ENCODE measurements at regions not wholly inside any gene's neighbourhood (a gene's known extent, or its start where the extent isn't known, plus 50 kb on each side); places are given as distances from the start of the nearest gene placed in this dataset.

DNA sequence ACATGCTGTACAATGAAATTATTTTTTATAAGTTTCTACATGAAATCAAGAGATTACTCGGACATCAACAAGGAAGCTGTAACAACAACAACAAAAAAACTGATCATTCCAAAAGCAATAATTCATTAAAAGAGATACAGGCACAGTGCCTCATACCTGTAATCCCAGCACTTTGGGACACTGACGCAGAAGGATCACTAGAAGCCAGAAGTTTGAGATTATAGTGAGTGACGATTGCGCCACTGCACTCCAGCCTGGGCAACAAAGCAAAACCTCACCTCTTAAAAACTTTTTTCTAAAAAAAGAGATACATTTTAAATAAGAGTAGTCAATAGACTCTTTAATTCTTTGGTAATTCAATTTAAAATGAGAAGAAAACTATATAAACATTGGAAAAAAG lies 364.3 kb downstream of the TNS1 start:
- no peak overlapping the region for H2AFZ ChIP-seq (ENCODE audit: low read depth, low read length)
- no peak overlapping the region for H3K4me3 ChIP-seq (ENCODE audit: low read length)
- no peaks in the 10 kb centered on the region for H3K9me3 ChIP-seq (ENCODE audit: low read length)
- no peaks in the 10 kb centered on the region for H3K27me3 ChIP-seq (ENCODE audit: insufficient read depth, low read length)
- peaks cover 3% of the 10 kb centered on the region for H3K4me1 ChIP-seq (ENCODE audit: insufficient read depth, low read length)
- no peaks in the 10 kb centered on the region for H3K36me3 ChIP-seq (ENCODE audit: insufficient read depth, low read length)

DNA sequence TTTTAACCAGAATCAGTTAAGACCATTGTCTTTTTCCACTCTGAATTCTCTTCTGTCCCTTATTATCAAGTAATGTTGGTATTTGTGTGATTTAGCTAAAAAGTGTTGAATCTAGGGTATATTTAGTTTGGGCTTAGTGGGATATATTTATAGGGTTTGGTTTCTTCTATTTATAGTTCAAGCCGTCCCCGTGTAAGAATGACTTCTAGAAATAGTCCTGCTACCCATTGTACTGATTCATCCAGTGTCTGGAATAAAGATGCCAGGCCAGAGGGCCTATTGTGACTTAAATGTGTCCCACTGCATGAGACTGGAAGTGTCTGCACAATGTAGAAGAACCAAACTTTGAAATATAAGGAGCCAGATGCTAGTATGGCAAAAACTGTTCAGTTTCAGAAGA lies 364.8 kb downstream of the TNS1 start:
- Histone ChIP-seq H3K27me3 (ENCODE audit: insufficient read depth, low read length) (no peaks in the 10 kb centered on the region), H3K4me1 (ENCODE audit: insufficient read depth, low read length) (peaks cover 3% of the 10 kb centered on the region), H3K9me3 (ENCODE audit: low read length) (no peaks in the 10 kb centered on the region), H3K36me3 (ENCODE audit: insufficient read depth, low read length) (no peaks in the 10 kb centered on the region), H2AFZ (ENCODE audit: low read depth, low read length) (no peak overlapping the region), H3K4me3 (ENCODE audit: low read length) (no peak overlapping the region)

DNA sequence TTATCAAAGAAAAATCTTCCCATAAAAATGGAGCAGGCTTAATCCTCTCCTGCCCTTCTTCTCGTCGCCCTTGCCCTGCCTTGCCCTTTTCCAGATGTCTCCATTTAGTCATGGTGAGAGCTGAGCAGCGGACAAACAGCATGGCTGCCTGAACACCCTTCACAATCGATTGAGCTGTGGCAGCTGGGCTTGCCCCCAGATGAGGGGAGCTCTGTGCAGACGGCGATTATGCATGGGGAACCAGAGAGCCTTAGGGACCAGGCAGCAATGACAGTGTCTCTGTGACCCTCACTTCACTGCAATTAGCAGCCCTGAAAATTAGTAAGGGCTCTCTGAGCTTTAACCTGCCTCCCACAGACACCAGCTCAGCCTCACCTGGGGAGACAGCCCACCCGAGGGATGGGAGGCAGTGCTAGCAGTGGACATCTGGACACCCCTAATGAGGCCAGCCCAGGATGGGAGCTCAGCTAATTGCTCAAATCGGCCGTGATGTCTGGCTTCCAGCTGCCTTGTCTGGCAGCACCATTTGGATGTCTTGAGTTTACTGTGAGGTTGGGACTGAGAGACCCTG lies 365.7 kb downstream of the TNS1 start:
- Histone ChIP-seq H3K36me3 (ENCODE audit: insufficient read depth, low read length) (no peaks in the 10 kb centered on the region), H3K27me3 (ENCODE audit: insufficient read depth, low read length) (no peaks in the 10 kb centered on the region), H3K4me3 (ENCODE audit: low read length) (no peak overlapping the region), H2AFZ (ENCODE audit: low read depth, low read length) (peak overlapping the region; percentile 69), H3K9me3 (ENCODE audit: low read length) (no peaks in the 10 kb centered on the region), H3K4me1 (ENCODE audit: insufficient read depth, low read length) (peaks cover 3% of the 10 kb centered on the region)

DNA sequence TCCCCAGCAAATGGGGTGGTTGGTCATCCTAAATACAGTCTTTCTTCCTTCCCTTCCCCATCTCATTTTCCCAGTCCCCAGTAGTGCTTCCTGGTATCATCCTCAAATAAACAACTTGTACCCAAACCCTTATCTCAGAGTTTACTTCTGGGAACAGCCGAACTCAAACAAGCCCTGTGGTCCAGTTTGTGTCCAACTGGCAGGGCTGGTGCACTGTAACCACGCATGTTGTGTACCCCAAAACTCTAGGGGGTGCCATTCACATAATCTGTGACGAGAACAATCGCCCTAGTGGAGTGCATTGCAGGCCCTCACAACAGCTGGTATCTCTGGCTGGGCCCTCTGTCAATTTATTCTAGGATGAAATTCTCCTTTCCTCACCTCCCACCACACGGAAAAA lies 366.2 kb downstream of the TNS1 start:
- Histone ChIP-seq H3K27me3 (ENCODE audit: insufficient read depth, low read length) (peaks cover 3% of the 10 kb centered on the region), H2AFZ (ENCODE audit: low read depth, low read length) (peak overlapping the region; percentile 69), H3K4me3 (ENCODE audit: low read length) (no peak overlapping the region), H3K36me3 (ENCODE audit: insufficient read depth, low read length) (no peaks in the 10 kb centered on the region), H3K9me3 (ENCODE audit: low read length) (no peaks in the 10 kb centered on the region), H3K4me1 (ENCODE audit: insufficient read depth, low read length) (peaks cover 3% of the 10 kb centered on the region)

DNA sequence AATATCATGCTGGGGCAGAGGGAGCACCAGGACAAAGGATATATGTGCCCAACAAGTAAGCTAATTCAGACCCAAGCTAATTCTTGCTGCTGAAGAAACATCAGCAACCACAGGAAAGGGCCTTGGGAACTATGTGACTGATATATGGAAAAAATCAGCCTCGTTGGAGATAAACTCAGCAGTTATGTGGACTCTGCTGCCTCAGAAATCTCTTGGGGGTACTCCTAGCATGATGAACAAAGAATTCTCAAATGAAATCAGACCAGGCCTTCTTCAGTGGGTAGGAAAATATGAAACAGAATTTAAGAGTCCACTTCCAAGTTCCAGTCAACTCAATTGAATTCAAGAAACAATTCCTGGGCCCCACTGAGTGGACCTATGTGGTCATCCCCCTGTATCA lies 367.9 kb downstream of the TNS1 start:
- no peak overlapping the region for H2AFZ ChIP-seq (ENCODE audit: low read depth, low read length)
- peaks cover 3% of the 10 kb centered on the region for H3K27me3 ChIP-seq (ENCODE audit: insufficient read depth, low read length)
- no peaks in the 10 kb centered on the region for H3K36me3 ChIP-seq (ENCODE audit: insufficient read depth, low read length)
- peaks cover 3% of the 10 kb centered on the region for H3K4me1 ChIP-seq (ENCODE audit: insufficient read depth, low read length)
- H3K4me3 ChIP-seq (ENCODE audit: low read length) = no peak overlapping the region
- H3K9me3 ChIP-seq (ENCODE audit: low read length) = no peaks in the 10 kb centered on the region

DNA sequence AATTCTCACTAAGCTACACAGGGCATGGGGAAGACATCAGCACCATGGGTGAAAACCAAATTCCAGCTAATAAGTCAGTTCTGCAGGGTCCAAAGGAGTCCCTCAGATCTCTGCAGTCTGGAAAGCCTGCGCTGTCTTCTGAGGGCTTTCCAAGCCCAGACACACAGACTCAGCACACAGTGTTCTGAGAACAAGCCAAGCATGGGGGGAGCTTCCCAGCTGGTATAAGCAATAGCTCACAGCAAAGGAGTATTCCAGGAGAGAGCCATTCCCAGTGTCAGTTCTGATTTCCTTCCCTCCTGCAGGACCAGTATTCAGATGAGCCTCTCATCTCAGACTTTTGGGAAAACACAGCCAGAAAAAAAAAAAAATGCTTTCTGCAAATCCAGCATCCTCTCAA lies 370.8 kb downstream of the TNS1 start:
- H3K4me1 ChIP-seq (ENCODE audit: insufficient read depth, low read length) = peaks cover 3% of the 10 kb centered on the region
- no peaks in the 10 kb centered on the region for H3K36me3 ChIP-seq (ENCODE audit: insufficient read depth, low read length)
- no peak overlapping the region for H3K4me3 ChIP-seq (ENCODE audit: low read length)
- H3K9me3 ChIP-seq (ENCODE audit: low read length) = no peaks in the 10 kb centered on the region
- H2AFZ ChIP-seq (ENCODE audit: low read depth, low read length) = no peak overlapping the region
- H3K27me3 ChIP-seq (ENCODE audit: insufficient read depth, low read length) = peaks cover 3% of the 10 kb centered on the region

DNA sequence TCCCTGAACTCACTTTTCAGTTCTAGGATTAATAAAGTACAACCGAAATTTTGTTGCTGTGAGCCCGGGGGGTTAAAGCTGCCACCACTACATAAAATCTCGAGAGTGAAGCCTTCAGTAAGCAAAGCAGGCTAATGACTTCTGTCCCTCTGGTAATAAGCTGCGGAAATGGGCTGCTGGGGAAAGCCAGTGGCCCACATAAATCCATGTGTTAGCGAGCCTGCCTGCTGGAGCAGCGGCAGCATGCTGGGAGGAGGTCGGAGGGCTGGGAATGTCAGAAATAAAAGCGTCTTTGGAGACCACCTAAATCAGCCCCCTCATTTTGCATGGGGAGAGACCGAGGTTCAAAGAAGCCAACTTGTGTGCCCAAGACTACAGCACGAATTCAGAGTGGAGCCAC lies 371.7 kb downstream of the TNS1 start:
- Histone ChIP-seq H3K27me3 (ENCODE audit: insufficient read depth, low read length) (peaks cover 3% of the 10 kb centered on the region), H3K4me1 (ENCODE audit: insufficient read depth, low read length) (no peaks in the 10 kb centered on the region), H3K36me3 (ENCODE audit: insufficient read depth, low read length) (no peaks in the 10 kb centered on the region), H2AFZ (ENCODE audit: low read depth, low read length) (no peak overlapping the region), H3K4me3 (ENCODE audit: low read length) (no peak overlapping the region), H3K9me3 (ENCODE audit: low read length) (no peaks in the 10 kb centered on the region)

DNA sequence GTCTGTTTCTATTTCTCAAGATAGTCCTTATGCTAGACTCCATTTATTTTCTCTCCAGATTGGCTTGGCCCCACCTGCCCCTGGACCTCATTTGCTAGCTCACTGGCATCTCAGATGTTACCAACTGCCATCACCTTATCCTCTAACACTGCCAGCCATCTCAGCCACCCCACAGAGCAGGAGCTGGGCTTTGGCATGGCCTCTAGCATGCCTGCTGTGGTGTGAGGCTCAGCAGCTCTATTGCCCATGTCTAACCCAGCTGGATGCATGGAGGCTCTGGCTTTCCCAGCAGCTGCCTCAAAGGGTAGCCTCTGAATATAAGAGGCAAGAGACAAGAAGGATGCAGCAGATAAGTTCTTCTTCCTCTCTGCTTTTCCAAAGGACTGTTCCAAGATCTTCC lies 373.4 kb downstream of the TNS1 start:
- Histone ChIP-seq H3K4me1 (ENCODE audit: insufficient read depth, low read length) (no peaks in the 10 kb centered on the region), H2AFZ (ENCODE audit: low read depth, low read length) (no peak overlapping the region), H3K27me3 (ENCODE audit: insufficient read depth, low read length) (peaks cover 3% of the 10 kb centered on the region), H3K9me3 (ENCODE audit: low read length) (no peaks in the 10 kb centered on the region), H3K4me3 (ENCODE audit: low read length) (no peak overlapping the region), H3K36me3 (ENCODE audit: insufficient read depth, low read length) (no peaks in the 10 kb centered on the region)

DNA sequence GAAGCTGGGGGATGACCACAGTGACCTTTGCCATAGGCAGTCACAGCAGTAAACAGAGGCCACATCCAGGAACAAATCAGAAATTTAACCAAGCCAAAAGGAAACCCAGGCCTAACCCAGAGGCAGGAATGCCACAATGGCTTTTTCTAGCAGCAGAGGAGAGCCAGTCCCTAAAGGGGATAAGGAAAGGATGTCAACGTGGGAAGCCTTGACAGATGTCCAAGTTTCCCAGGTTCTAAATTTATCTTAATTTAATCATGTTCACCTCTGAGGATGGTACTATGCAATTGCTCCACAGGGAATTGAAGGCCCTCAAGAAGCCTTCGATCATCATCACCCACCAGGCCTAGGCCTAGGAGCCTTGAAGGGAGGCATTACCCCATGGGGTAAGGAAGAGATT lies 374.7 kb downstream of the TNS1 start:
- Histone ChIP-seq H3K9me3 (ENCODE audit: low read length) (no peaks in the 10 kb centered on the region), H3K4me3 (ENCODE audit: low read length) (no peak overlapping the region), H2AFZ (ENCODE audit: low read depth, low read length) (no peak overlapping the region), H3K4me1 (ENCODE audit: insufficient read depth, low read length) (no peaks in the 10 kb centered on the region), H3K36me3 (ENCODE audit: insufficient read depth, low read length) (no peaks in the 10 kb centered on the region), H3K27me3 (ENCODE audit: insufficient read depth, low read length) (peaks cover 3% of the 10 kb centered on the region)

DNA sequence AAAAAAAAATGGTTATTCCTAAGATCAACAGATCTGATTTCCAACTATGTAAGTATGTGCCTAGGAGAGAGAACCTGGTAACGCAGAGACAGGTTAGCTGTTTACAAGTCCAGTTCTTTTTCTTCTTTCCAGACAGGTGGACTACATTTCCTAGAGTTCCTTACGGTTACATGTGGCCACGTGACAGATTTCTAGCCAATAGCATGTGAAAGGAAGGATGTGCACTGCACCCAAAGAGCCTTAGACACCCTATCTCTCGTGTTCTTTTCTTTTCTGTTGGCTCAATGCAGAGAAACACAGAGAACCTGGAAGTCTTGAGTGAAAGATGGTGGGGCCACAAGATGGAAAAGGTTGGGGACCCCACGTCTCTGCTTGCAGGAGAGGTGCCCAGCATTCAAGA lies 375.9 kb downstream of the TNS1 start:
- Histone ChIP-seq H2AFZ (ENCODE audit: low read depth, low read length) (no peak overlapping the region), H3K4me1 (ENCODE audit: insufficient read depth, low read length) (peaks cover 7% of the 10 kb centered on the region), H3K4me3 (ENCODE audit: low read length) (no peak overlapping the region), H3K9me3 (ENCODE audit: low read length) (no peaks in the 10 kb centered on the region), H3K27me3 (ENCODE audit: insufficient read depth, low read length) (peaks cover 3% of the 10 kb centered on the region), H3K36me3 (ENCODE audit: insufficient read depth, low read length) (no peaks in the 10 kb centered on the region)

DNA sequence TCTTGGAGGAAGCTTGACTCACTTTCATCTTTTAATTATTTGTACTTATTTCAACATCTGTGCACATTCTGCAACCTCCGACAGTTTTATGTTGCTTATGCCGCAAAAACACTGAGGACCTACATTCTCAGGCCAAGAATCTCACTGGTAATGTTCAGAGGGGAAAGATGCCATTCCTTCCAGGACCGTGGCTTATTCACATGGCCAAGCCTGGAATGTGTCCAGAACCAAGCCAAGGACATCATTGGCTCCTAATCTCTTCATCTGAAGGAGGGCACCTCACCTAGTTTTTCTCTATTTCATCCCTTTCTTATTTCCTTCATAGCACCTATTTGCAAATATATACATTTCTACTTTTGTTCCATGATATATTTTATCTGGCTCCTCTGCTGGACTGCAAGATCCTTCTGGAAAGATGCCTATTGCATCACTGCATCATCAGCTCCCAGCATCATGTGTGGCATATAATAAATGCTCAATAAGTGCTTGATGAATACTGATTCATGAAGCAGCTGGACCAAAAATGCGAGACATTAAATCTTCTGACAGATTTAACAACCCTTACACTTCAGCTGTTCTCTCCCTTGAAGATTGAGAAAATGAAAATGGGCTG lies 377.1 kb downstream of the TNS1 start:
- no peaks in the 10 kb centered on the region for H3K9me3 ChIP-seq (ENCODE audit: low read length)
- no peak overlapping the region for H3K4me3 ChIP-seq (ENCODE audit: low read length)
- H3K4me1 ChIP-seq (ENCODE audit: insufficient read depth, low read length) = peaks cover 14% of the 10 kb centered on the region
- H3K27me3 ChIP-seq (ENCODE audit: insufficient read depth, low read length) = no peaks in the 10 kb centered on the region
- no peaks in the 10 kb centered on the region for H3K36me3 ChIP-seq (ENCODE audit: insufficient read depth, low read length)
- H2AFZ ChIP-seq (ENCODE audit: low read depth, low read length) = no peak overlapping the region

DNA sequence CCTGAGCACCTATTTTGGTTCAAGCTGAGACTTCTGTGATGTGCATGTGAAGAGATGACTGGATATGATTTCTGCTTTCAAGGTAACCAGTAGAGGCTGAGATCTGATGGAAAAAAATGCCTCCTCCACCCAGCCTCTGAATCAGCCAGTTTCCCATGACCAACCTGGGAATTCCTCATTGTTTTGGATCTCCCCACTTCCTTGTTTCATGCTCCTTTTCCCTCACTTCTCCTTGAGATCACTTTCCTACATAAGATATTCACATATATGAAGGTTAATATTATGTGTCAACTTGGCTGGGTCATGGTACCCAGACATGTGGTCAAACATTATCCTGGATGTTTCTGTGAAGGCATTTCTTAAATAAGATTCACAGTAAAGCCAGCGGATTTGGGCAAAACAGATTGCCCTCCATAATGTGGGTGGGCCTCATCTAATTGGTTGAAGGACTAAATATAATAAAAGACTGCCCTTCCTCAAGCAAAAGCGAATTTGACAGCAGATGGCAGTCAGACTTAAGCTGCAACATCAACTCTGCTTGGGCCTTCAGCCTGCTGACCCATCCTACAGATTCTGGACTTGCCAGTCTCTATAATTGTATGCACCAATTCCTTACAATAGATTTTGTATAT lies 379.4 kb downstream of the TNS1 start:
- Histone ChIP-seq H3K36me3 (ENCODE audit: insufficient read depth, low read length) (no peaks in the 10 kb centered on the region), H3K4me1 (ENCODE audit: insufficient read depth, low read length) (peaks cover 14% of the 10 kb centered on the region), H2AFZ (ENCODE audit: low read depth, low read length) (no peak overlapping the region), H3K9me3 (ENCODE audit: low read length) (no peaks in the 10 kb centered on the region), H3K4me3 (ENCODE audit: low read length) (no peak overlapping the region), H3K27me3 (ENCODE audit: insufficient read depth, low read length) (no peaks in the 10 kb centered on the region)

DNA sequence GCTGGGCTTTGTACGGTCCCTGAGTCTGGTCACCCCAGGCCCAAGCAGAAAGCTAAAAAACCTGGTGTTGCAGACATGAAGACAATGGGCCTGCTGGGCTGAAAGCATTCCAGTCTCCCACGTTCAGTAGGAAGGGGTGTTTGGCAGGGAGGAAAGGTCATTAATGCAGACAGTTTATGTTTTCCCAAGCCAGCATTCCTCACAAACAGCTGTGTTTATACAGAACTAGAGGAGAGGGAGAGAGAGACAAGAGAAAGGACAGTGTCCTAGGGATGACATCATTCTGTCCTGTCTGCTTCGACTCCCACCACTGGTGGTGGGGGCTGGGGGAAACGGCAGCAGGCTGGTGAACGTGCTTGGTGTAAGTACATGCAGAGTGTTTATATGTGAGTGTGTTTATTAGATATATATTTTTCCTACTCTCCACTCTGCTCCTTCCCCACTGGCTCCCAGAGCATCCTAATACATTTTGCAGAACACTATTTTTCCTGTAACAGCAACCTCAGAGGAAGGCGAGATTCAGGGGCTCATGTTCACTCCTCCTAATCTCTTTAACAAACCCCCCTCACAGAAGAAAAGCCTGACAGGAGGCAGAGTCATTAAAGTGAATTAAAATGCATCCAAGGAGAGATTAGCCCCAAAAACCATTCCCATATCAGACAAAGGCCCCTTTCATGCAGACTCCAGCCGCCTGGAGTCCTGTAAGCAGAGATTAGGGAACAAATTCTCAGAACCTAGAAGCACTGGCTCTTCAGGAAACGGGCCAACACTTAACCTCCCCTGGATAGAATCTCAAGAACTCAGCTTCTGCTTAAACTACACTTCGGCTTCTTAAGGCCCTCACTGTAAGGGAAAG lies 380.4 kb downstream of the TNS1 start:
- H3K27me3 ChIP-seq (ENCODE audit: insufficient read depth, low read length) = no peaks in the 10 kb centered on the region
- H3K4me3 ChIP-seq (ENCODE audit: low read length) = no peak overlapping the region

More for the DNA sequence above, 380.4 kb downstream of the TNS1 start:
- H3K36me3 ChIP-seq (ENCODE audit: insufficient read depth, low read length) = no peaks in the 10 kb centered on the region
- H2AFZ ChIP-seq (ENCODE audit: low read depth, low read length) = peak overlapping the region; percentile 14
- peaks cover 14% of the 10 kb centered on the region for H3K4me1 ChIP-seq (ENCODE audit: insufficient read depth, low read length)
- no peaks in the 10 kb centered on the region for H3K9me3 ChIP-seq (ENCODE audit: low read length)
